Subcutaneous abdominal adipose tissue (tissue), 5 donors: ENCODE measurements at regions not wholly inside any gene's neighbourhood (a gene's known extent, or its start where the extent isn't known, plus 50 kb on each side); places are given as distances from the start of the nearest gene placed in this dataset.

ENCODE experiments used
- H3K27ac ChIP-seq: one replicate; pipeline ENCODE4 v1.7.0; 2013; ENCODE audit warnings: low read depth, mild to moderate bottlenecking, inconsistent platforms, low read length, moderate library complexity
- H3K27me3 ChIP-seq, 5 donors: one replicate each; pipeline ENCODE4 v1.7.0; 2013; ENCODE audit warnings: low read length in 5 of 5, inconsistent platforms in 1 of 5; ENCODE audit not compliant: control insufficient read depth in 5 of 5, insufficient read depth in 4 of 5
- H3K36me3 ChIP-seq, 5 donors: one replicate each; pipeline ENCODE4 v1.7.0; 2013; ENCODE audit warnings: low read length in 5 of 5; ENCODE audit not compliant: control insufficient read depth in 5 of 5, insufficient read depth in 5 of 5
- H3K4me1 ChIP-seq, 5 donors: one replicate each; pipeline ENCODE4 v1.7.0; 2013; ENCODE audit warnings: low read length in 5 of 5, mild to moderate bottlenecking in 3 of 5, moderate library complexity in 1 of 5; ENCODE audit not compliant: control insufficient read depth in 5 of 5, insufficient read depth in 5 of 5
- H3K4me3 ChIP-seq, 5 donors: one replicate each; pipeline ENCODE4 v1.7.0; 2013; ENCODE audit warnings: low read length in 5 of 5, low read depth in 1 of 5
- H3K9ac ChIP-seq, 5 donors: one replicate each; pipeline ENCODE4 v1.7.0; 2013; ENCODE audit warnings: low read length in 5 of 5, mild to moderate bottlenecking in 4 of 5, moderate library complexity in 3 of 5
- H3K9me3 ChIP-seq, 5 donors: one replicate each; pipeline ENCODE4 v1.7.0; 2013; ENCODE audit warnings: low read length in 5 of 5; ENCODE audit not compliant: control insufficient read depth in 5 of 5
- donor health status: healthy.
- donor health status: healthy.
- donor health status: healthy.
- donor health status: healthy.
- donor health status: healthy.

DNA sequence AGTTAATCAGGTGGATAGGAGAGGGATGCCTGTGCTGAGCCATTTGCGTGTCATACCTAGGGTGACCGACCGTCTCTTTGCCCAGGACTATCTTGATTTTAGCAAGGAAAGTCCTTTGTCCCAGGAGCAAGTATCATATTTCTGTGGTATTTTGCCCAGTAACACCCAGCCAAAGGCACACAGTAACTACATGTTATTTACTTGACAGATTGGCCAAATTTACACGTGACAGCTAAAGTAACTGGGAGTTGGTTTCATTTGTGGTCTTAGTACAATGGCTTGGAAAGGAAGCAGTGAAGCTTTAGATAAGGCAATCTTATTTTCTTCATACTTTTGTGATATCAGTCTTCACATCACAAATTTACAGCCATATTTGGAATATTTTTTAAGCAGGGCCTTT, 142.1 kb downstream of the JCAD start:
- H3K4me1 ChIP-seq, result peaks cover 0 to 9% (median 4%) of the 10 kb centered on the region in 5 donors
- no peaks in the 10 kb centered on the region for H3K9me3 ChIP-seq
- peaks cover 0 to 4% (median 0%) of the 10 kb centered on the region in 5 donors for H3K27me3 ChIP-seq
- no peaks in the 10 kb centered on the region for H3K36me3 ChIP-seq
- H3K4me3 ChIP-seq, result no peak overlapping the region
- H3K9ac ChIP-seq, result no peak overlapping the region
- H3K27ac ChIP-seq, result no peak overlapping the region

DNA sequence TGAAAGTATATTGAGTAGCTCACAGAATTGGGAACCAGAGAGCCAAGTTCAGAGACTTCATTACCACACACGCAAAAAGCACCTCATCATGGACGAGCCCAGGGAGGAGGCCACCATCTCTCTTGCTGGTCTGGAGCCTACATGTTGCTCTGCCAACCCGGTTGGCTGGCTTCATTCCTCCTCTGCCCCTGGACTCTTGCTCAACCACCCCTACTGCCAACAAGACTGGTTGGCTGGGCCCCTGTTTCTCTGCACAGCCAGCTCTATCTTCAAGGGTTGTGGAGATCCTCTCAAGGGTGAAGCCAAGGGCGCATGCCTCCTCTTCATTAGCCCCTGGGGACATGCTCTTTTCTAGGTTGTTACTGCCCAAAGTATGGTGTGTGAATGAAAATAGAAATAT, 142.7 kb downstream of the JCAD start:
- Histone ChIP-seq H3K27me3 (peaks cover 0 to 4% (median 0%) of the 10 kb centered on the region in 5 donors), H3K27ac (no peak overlapping the region), H3K9me3 (no peaks in the 10 kb centered on the region), H3K4me1 (peaks cover 0 to 9% (median 4%) of the 10 kb centered on the region in 5 donors), H3K36me3 (no peaks in the 10 kb centered on the region), H3K9ac (no peak overlapping the region), H3K4me3 (no peak overlapping the region)

DNA sequence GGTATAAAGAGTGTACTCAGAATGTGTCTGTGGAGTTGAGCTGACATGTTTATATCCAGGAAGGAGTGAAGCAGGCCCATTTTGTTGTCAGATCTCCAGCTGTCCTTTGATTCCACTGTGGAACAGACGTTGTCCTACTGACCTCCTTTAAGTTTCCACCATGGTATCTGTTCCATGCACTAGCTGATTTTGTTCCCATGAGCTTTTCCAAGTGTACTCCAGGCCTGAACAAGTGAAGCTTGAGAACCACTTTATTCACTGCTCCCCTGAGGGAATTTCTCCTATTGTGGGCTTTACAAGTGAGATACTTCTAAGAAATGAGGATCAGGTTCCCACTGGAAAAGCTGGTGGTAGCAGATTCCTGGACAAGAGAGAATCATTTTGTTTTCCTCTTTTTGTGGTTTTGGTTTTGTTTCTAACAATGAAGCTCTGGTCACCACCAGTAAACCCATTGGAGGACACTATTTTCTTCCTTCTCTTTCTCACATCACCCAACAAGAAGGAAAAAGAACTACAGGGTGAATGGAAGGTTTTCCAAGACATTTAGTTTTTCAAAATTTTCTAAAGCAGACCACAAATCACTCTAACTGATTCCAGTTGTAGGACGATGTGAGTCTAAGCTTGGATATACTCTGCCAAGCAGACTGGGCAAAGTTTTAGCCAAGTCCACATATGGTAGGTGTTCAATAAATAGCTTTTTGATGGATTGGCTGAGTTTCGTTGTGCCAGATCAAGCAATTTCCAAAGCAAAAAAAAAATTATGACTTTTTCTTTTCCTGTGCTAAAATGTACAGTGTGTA, 144.2 kb downstream of the JCAD start:
- no peak overlapping the region for H3K9ac ChIP-seq
- no peak overlapping the region for H3K4me3 ChIP-seq
- H3K36me3 ChIP-seq, result no peaks in the 10 kb centered on the region
- peaks cover 0 to 3% (median 0%) of the 10 kb centered on the region in 5 donors for H3K27me3 ChIP-seq
- peaks cover 0 to 9% (median 4%) of the 10 kb centered on the region in 5 donors for H3K4me1 ChIP-seq
- H3K9me3 ChIP-seq, result no peaks in the 10 kb centered on the region
- H3K27ac ChIP-seq, result no peak overlapping the region

DNA sequence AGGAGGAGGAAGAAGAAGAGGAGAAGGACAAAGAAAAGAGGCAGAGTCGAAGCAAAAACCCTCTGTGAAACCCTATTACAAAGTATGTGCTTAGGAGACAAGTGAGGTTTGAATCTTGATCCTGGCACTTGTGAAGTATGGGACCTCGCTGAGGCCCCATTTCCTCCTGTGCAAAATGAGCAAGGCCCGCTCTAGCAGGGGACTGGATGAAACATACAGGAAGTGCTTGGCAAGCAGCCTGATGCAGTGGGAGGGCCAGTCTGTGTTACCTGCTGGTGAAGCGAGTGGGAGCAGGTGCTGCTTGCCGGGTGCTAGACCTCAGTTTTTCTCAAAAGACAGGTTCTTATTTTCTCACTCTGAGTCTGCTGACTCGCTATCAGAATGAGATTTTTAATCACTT, 150.4 kb downstream of the JCAD start:
- Histone ChIP-seq H3K36me3 (no peaks in the 10 kb centered on the region), H3K9me3 (no peaks in the 10 kb centered on the region), H3K27ac (no peak overlapping the region), H3K4me3 (no peak overlapping the region), H3K4me1 (no peaks in the 10 kb centered on the region), H3K9ac (no peak overlapping the region), H3K27me3 (peaks cover 0 to 3% (median 0%) of the 10 kb centered on the region in 5 donors)

DNA sequence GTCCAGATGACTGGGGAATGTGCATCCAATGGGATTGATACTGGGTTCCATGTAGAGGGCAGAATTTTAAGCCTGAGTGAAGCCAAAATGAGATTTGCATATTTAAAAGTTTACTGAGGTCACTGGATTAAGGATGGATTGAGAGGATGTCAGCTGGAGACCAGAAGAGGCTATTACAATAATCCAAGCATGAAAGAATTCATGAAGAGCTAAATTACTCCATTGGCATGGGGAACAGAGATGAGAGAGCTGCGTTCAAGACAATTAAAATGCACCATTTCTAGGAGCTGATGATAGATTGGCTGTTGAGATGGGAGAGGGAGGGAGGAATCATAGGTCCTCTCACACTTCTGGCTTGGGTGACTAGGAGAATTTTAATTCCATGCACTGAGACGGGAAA, 158.5 kb downstream of the JCAD start:
- Histone ChIP-seq H3K9me3 (no peaks in the 10 kb centered on the region), H3K27ac (no peak overlapping the region), H3K9ac (no peak overlapping the region)

DNA sequence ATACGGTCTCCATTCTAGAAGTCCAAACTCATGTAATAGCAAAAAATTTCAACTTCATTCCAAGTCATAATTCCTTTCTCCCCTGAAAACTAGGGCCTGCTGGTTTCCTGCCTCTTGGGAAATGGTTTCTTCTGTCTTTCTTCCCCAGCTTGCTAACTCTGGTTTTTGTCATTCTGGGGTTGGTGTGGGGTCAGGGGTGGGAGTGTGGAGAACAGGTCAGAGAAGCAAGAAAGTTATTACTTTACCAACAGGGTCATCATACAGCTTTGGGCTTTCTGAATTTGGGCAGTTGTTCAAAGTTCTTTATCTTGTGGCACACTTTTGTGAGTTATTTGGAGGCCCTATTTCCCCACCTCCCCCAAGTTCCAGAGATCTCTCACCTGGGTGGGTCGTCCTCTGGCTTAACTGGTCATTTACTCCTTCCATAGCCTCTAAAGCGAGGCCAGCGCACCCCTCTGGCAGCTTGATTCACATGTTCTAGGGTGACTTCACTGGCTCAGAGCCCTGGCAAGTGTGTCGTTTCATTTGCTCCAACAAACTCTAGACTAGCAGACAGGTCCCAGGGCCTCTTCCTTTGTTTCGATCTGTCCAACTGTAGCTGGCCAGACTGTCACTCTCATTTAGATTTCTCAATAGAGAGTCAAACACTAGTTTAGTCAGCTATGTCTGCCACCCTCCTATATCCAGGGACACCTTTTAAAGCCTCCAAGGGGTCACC, 161.2 kb downstream of the JCAD start:
- no peak overlapping the region for H3K4me3 ChIP-seq
- no peaks in the 10 kb centered on the region for H3K27me3 ChIP-seq
- H3K27ac ChIP-seq, result no peak overlapping the region
- H3K9me3 ChIP-seq, result peaks cover 0 to 1% (median 0%) of the 10 kb centered on the region in 5 donors
- peaks cover 0 to 17% (median 10%) of the 10 kb centered on the region in 5 donors for H3K4me1 ChIP-seq
- no peaks in the 10 kb centered on the region for H3K36me3 ChIP-seq
- no peak overlapping the region for H3K9ac ChIP-seq

More for the DNA sequence above, 158.5 kb downstream of the JCAD start:
- no peaks in the 10 kb centered on the region for H3K27me3 ChIP-seq
- no peak overlapping the region for H3K4me3 ChIP-seq
- no peaks in the 10 kb centered on the region for H3K36me3 ChIP-seq
- peaks cover 0 to 10% (median 6%) of the 10 kb centered on the region in 5 donors for H3K4me1 ChIP-seq

DNA sequence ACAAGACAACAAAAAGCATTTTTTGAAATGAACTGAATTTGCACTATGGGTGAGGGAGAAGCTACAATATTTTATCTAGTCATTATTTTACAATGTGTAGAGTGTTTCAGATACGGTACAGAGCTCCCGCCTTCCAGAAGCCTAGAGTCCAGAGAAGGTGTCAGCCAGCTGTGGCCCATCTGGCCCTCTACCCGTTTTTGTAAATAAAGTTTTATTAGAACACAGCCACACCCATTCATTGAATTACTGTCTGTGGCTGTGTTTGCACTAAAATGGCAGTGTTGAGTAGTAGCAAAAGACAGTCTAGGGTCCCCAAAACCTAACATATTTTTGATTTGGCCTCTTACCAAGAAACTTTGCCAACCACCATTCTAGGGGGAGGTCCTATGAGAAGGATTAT, 162.0 kb downstream of the JCAD start:
- H3K9ac ChIP-seq, result no peak overlapping the region
- no peaks in the 10 kb centered on the region for H3K36me3 ChIP-seq
- no peaks in the 10 kb centered on the region for H3K27me3 ChIP-seq
- no peak overlapping the region for H3K4me3 ChIP-seq
- H3K9me3 ChIP-seq, result peaks cover 0 to 4% (median 0%) of the 10 kb centered on the region in 5 donors
- H3K4me1 ChIP-seq, result peaks cover 0 to 17% (median 10%) of the 10 kb centered on the region in 5 donors
- no peak overlapping the region for H3K27ac ChIP-seq

DNA sequence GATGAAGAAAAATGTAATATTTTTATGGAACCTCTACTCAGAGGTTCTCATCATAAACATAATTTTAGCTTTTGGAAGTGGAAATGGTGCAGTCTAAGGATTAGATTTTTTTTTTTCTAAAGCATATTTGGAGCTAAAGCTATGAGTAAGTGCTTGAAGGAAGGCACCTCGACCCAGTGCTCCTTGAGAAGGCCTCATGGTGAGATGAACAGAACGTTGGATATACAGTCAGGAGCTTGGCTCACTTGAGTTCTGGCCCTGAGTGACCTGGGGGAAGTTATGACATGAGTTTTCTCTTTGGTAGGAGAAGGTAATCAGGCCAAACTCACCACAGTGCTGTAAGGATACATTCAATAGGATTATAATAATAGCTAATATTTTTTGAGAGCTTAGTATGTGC, 163.3 kb downstream of the JCAD start:
- Histone ChIP-seq H3K36me3 (no peaks in the 10 kb centered on the region), H3K27me3 (no peaks in the 10 kb centered on the region), H3K9ac (peak overlapping the region in 1 of 5 donors; percentile 3), H3K4me1 (peaks cover 0 to 17% (median 10%) of the 10 kb centered on the region in 5 donors), H3K4me3 (no peak overlapping the region), H3K27ac (peak overlapping the region; percentile 78), H3K9me3 (peaks cover 0 to 4% (median 0%) of the 10 kb centered on the region in 5 donors)

DNA sequence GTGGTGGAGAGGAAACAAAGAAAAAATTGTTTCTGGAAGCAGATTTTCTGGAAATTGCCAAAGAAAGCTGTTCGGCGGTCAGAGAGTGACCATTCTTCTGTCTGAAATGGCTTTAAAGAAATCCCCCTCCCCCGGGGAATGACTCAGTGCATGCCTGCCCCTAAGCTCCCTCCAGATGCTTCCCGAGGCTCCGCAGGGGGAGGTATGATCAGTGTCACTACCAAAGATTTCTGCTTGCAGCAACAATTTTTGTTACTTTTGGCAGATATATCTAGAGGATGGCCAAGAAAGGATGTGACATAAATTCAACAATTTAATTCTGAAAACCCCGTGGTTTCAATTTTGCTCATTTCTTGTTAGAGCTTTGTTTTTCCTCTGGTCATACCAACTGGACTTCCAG, 163.9 kb downstream of the JCAD start:
- H3K4me1 ChIP-seq, result peaks cover 0 to 17% (median 10%) of the 10 kb centered on the region in 5 donors
- peak overlapping the region in 1 of 5 donors; percentile 1 for H3K4me3 ChIP-seq
- H3K36me3 ChIP-seq, result no peaks in the 10 kb centered on the region
- H3K27ac ChIP-seq, result peak overlapping the region; percentile 78
- no peaks in the 10 kb centered on the region for H3K27me3 ChIP-seq
- peak overlapping the region in 1 of 5 donors; percentile 3 for H3K9ac ChIP-seq
- H3K9me3 ChIP-seq, result peaks cover 0 to 4% (median 0%) of the 10 kb centered on the region in 5 donors

DNA sequence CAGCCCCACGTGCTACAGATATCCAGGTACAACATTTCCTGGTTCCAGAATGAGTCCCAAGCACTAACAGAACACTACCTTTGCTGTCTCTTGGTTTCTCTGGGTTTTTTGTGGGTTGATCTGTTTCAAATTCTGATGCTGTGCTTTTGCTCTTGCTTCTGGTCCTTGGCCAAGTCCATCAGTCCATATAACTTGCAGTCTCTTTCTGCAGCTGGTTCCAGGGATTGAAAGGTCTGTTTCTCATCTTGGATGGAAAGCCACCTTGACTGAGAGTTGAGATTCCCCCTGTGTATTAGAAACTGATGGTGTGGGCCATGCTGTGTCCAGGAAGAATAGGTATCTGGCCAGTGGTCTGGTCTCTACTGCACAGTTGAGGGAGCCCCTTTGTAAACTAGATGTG, 171.1 kb downstream of the JCAD start:
- no peaks in the 10 kb centered on the region for H3K4me1 ChIP-seq

More for the DNA sequence above, 171.1 kb downstream of the JCAD start:
- Histone ChIP-seq H3K36me3 (no peaks in the 10 kb centered on the region), H3K27ac (no peak overlapping the region), H3K27me3 (no peaks in the 10 kb centered on the region), H3K9ac (no peak overlapping the region), H3K9me3 (peaks cover 0 to 4% (median 0%) of the 10 kb centered on the region in 5 donors), H3K4me3 (no peak overlapping the region)
